K562 (cell line): ENCODE measurements at regions not wholly inside any gene's neighbourhood (a gene's known extent, or its start where the extent isn't known, plus 50 kb on each side); places are given as distances from the start of the nearest gene placed in this dataset.

ENCODE experiments used
- ATAC-seq: fragments of 200-7000 bp; cut with Tn5 transposase; 3 replicates; pipeline ENCODE4 v1.9.1; 2020; ENCODE audit warnings: moderate library complexity
- BruUV-seq: library from RNA; stranded (reverse); fragments of 400-500 nt; replicated peaks from 2 replicates; lab custom pipeline; 2021; lab: Mats Ljungman, UMichigan
- CTCF ChIA-PET: fragments of 300-600 bp; formaldehyde crosslinking; extraction: SDS; loops from one replicate; lab custom pipeline; 2021; ENCODE audit warnings: low intra/inter-chr PET ratio; lab: Yijun Ruan, JAX
- POLR2A ChIA-PET: fragments of 300-600, 350-650 bp; sonication (Branson Sonifier 250); formaldehyde crosslinking; extraction: SDS; loops from one replicate; lab custom pipeline; 2021; ENCODE audit warnings: antibody characterized with exemption, inconsistent platforms; lab: Yijun Ruan, JAX
- DNase-seq, 4 experiments: peaks; one replicate each; pipeline versions ENCODE4 v3.0.0 to v3.0.0-alpha.2; 2011 to 2018; ENCODE audit warnings: low spot score in 3 of 4, mixed read lengths in 3 of 4; ENCODE audit errors: extremely low read depth in 1 of 4
- FAIRE-seq: peaks from 2 replicates; lab custom pipeline; 2011; peaks lifted over from hg19 to GRCh38; lab: Jason Lieb, UNC
- H2AFZ ChIP-seq: 2 replicates; pipeline ENCODE4 v1.6.0; 2011; ENCODE audit warnings: low read depth, low read length, control low read depth, inconsistent platforms
- H3K27ac ChIP-seq: fragments of 200-600 bp; 3 replicates; pipeline ENCODE4 v1.8.0; 2011; ENCODE audit warnings: low read depth, mild to moderate bottlenecking, control low read depth, inconsistent platforms, low read length, moderate library complexity, mixed read lengths; ENCODE audit errors: extremely low read depth
- H3K27me3 ChIP-seq, 2 experiments: fragments of 300-600 bp in 1 of 2; 2 replicates in 1 of 2; 3 replicates in 1 of 2; pipeline versions ENCODE4 v1.6.0 to v1.8.0; 2011; ENCODE audit warnings: inconsistent platforms in 2 of 2, low read length in 2 of 2, mild to moderate bottlenecking in 1 of 2, mixed read lengths in 1 of 2, moderate library complexity in 1 of 2; ENCODE audit not compliant: control insufficient read depth in 2 of 2, insufficient read depth in 2 of 2
- H3K36me3 ChIP-seq: fragments of 300-600 bp; 3 replicates; pipeline ENCODE4 v1.8.0; 2011; ENCODE audit warnings: mild to moderate bottlenecking, low read length, inconsistent platforms; ENCODE audit not compliant: control insufficient read depth, insufficient read depth
- H3K4me1 ChIP-seq, 2 experiments: fragments of 200-600 bp in 1 of 2; replicated peaks in 1 of 2; 2 replicates in 1 of 2; 3 replicates in 1 of 2; pipeline versions ENCODE4 v1.5.1 to v1.8.0; 2011; ENCODE audit warnings: inconsistent platforms in 2 of 2, low read length in 2 of 2, mild to moderate bottlenecking in 1 of 2, mixed read lengths in 1 of 2, moderate library complexity in 1 of 2; ENCODE audit not compliant: control insufficient read depth in 2 of 2, insufficient read depth in 2 of 2
- H3K4me2 ChIP-seq: 2 replicates; pipeline ENCODE4 v1.6.1; 2011; ENCODE audit warnings: low read length, control low read depth, inconsistent platforms, mixed read lengths; ENCODE audit not compliant: insufficient read depth
- H3K4me3 ChIP-seq: fragments of 200-600 bp; sonication (generic), shearing (Covaris generic); 2 replicates; pipeline ENCODE4 v1.5.1; 2016; ENCODE audit warnings: control low read depth, inconsistent platforms
- H3K79me2 ChIP-seq: fragments of 200-600 bp; 3 replicates; pipeline ENCODE4 v1.8.0; 2011; ENCODE audit warnings: low read length, inconsistent platforms; ENCODE audit not compliant: control insufficient read depth, insufficient read depth
- H3K9ac ChIP-seq, 2 experiments: 2 replicates each; pipeline versions ENCODE4 v1.6.0 to v1.6.1; 2011; ENCODE audit warnings: low read depth in 2 of 2, low read length in 2 of 2, control low read depth in 1 of 2, inconsistent platforms in 1 of 2, mild to moderate bottlenecking in 1 of 2, mixed read lengths in 1 of 2; ENCODE audit not compliant: insufficient read depth in 1 of 2
- H3K9me1 ChIP-seq: one replicate; pipeline ENCODE4 v1.6.0; 2011; ENCODE audit warnings: inconsistent platforms, mild to moderate bottlenecking, low read length, moderate library complexity; ENCODE audit not compliant: control insufficient read depth, insufficient read depth
- H3K9me3 ChIP-seq: replicated peaks from 2 replicates; pipeline ENCODE4 v1.5.1; 2011; ENCODE audit warnings: low read depth, low read length, inconsistent platforms; ENCODE audit not compliant: control insufficient read depth, insufficient read depth
- H4K20me1 ChIP-seq: replicated peaks from 2 replicates; pipeline ENCODE4 v1.6.1; 2011; ENCODE audit warnings: low read length, inconsistent platforms, mixed read lengths; ENCODE audit not compliant: control insufficient read depth, insufficient read depth
- BRCA1 ChIP-seq, 2 experiments: fragments of 450-650 bp in 1 of 2; sonication (generic) in 1 of 2; formaldehyde crosslinking in 1 of 2; IDR thresholded peaks; 2 replicates each; pipeline versions ENCODE4 v1.5.0 to v1.6.1; 2017 to 2020; ENCODE audit warnings: mild to moderate bottlenecking in 1 of 2, missing genetic modification reagents in 1 of 2
- CHCHD3 ChIP-seq: fragments of 250-450 bp; sonication (Bioruptor Pico); IDR thresholded peaks from 2 replicates; pipeline ENCODE4 v2.1.2; 2022; ENCODE audit warnings: mild to moderate bottlenecking
- ELK1 ChIP-seq: sonication (generic); formaldehyde crosslinking; IDR thresholded peaks from 2 replicates; pipeline ENCODE4 v1.8.1; 2022; ENCODE audit warnings: missing genetic modification reagents
- GTF3C2 ChIP-seq: IDR thresholded peaks from 3 replicates; pipeline ENCODE4 v1.6.1; 2011; ENCODE audit warnings: borderline replicate concordance, mild to moderate bottlenecking, moderate library complexity; ENCODE audit not compliant: insufficient read length; ENCODE audit errors: extremely low read depth
- SUPT5H ChIP-seq: fragments of 450-650 bp; IDR thresholded peaks from 2 replicates; pipeline ENCODE4 v1.6.1; 2016
- ZNF232 ChIP-seq: sonication (generic); formaldehyde crosslinking; IDR thresholded peaks from 2 replicates; pipeline ENCODE4 v1.8.0; 2022; ENCODE audit warnings: mild to moderate bottlenecking, missing genetic modification reagents
- ZNF384 ChIP-seq: IDR thresholded peaks from 2 replicates; pipeline ENCODE4 v1.6.1; 2012; ENCODE audit warnings: low read depth, low read length, improper control_type of control experiment
- WGBS: fragments of 100-300 bp; shearing (Covaris generic); methylation state at CpG from one replicate; pipeline ENCODE4 v1.1.6; 2016; ENCODE audit warnings: low coverage, mixed read lengths; ENCODE audit not compliant: insufficient coverage; ENCODE audit errors: missing lambda C conversion rate; 5-methylcytosine and 5-hydroxymethylcytosine counted together
- in situ Hi-C: fragments of 300-500 bp; cut with MboI; formaldehyde crosslinking; loops from 4 replicates; pipeline ENCODE4 v1.15.0; 2018; ENCODE audit warnings: inconsistent platforms, mixed read lengths
- intact Hi-C: fragments of 100-400 bp; cut with micrococcal nuclease; formaldehyde crosslinking; loops from 2 replicates; pipeline ENCODE4 v1.14.2; 2022
- TF ChIP-seq, protein P1 (sequence below): IDR thresholded peaks from 2 replicates; pipeline ENCODE4 v1.6.1; 2012; ENCODE audit warnings: low read depth, low read length, improper control_type of control experiment, borderline replicate concordance

- Histone ChIP-seq H4K20me1 (no peaks in the 10 kb centered on the region), H3K27ac (no peak overlapping the region), H3K27me3 (no peaks in the 10 kb centered on the region), H3K79me2 (no peaks in the 10 kb centered on the region), H3K4me2 (no peak overlapping the region), H3K4me1 (no peaks in the 10 kb centered on the region), H3K9me3 (no peaks in the 10 kb centered on the region), H3K4me3 (no peak overlapping the region), H2AFZ (no peak overlapping the region), H3K9me1 (no peaks in the 10 kb centered on the region), H3K9ac (no peak overlapping the region), H3K36me3 (no peaks in the 10 kb centered on the region)
- BruUV-seq: no TSS peak
- intact Hi-C loops (no loop called here), in situ Hi-C loops (no loop called here)
- CTCF ChIA-PET: no interaction called here
- DNase-seq (no peak), ATAC-seq (no peak), FAIRE-seq (no peak)
- TF ChIP-seq ZNF232 (CRISPR knock-in tag): no peak
- TF ChIP-seq ZNF384: no peak
- no peak for TF ChIP-seq GTF3C2
- TF ChIP-seq, protein P1, sequence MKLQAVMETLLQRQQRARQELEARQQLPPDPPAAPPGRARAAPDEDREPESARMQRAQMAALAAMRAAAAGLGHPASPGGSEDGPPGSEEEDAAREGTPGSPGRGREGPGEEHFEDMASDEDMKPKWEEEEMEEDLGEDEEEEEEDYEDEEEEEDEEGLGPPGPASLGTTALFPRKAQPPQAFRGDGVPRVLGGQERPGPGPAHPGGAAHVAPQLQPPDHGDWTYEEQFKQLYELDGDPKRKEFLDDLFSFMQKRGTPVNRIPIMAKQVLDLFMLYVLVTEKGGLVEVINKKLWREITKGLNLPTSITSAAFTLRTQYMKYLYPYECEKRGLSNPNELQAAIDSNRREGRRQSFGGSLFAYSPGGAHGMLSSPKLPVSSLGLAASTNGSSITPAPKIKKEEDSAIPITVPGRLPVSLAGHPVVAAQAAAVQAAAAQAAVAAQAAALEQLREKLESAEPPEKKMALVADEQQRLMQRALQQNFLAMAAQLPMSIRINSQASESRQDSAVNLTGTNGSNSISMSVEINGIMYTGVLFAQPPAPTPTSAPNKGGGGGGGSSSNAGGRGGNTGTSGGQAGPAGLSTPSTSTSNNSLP: no peak
- no peak for TF ChIP-seq ELK1 (CRISPR knock-in tag)
- TF ChIP-seq BRCA1 (IDR thresholded peaks at IDR 0.05): no peak
- TF ChIP-seq BRCA1 (CRISPR knock-in tag; IDR thresholded peaks at IDR 0.05): no peak
- no peak for TF ChIP-seq SUPT5H
- TF ChIP-seq CHCHD3 (CRISPR knock-in tag): no peak
- POLR2A ChIA-PET: no interaction called here
- 0% methylated on average over 2 of the region's 2 CpGs for WGBS
These were observed 339.6 kb upstream of the CDH5 start for GRCh38 chr16:66026787-66027330.
